ENCODE measurements at regions not wholly inside any gene's neighbourhood (a gene's known extent, or its start where the extent isn't known, plus 50 kb on each side); places are given as distances from the start of the nearest gene placed in this dataset.

DNA sequence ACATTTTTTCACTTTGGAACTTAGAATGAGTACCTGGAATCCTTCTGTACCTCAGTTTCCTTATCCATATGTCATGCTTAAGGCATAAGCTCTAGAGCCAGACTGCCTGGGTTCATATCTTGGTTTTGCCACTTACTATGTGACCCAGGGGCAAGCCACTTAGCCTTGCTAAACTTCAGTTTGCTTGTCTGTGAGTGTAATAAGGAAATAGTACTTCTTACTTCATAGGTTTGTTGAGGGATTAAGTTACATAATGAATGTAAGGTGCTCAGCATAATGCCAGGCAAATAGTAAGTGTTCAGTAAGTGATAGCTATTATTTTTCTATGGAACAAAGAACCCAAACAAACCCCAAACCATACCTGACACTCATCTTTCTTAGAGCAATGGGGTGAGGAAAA is 225.1 kb downstream of the BCAT1 start:
- DNase-seq (ENCODE audit: low spot score), result no peak

DNA sequence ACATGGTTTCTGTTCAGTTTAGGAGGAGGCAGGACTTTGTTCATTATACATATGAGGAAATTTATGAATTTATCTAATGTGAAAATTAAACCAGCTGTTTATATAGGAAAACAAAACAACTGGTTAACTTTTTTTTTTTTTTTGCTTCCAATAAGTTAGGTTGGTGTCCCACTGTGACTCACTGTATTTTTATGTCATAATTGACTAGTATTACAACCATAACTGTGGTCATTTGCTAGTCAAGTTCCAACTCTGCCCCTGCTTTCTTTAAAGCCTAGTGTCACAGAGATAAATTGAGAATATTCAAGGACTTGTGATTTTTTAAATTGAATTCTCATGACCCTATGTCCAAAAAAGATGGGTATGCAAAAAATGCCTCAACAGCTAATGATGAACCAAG is 227.7 kb downstream of the BCAT1 start:
- DNase-seq (ENCODE audit: low spot score), result no peak

DNA sequence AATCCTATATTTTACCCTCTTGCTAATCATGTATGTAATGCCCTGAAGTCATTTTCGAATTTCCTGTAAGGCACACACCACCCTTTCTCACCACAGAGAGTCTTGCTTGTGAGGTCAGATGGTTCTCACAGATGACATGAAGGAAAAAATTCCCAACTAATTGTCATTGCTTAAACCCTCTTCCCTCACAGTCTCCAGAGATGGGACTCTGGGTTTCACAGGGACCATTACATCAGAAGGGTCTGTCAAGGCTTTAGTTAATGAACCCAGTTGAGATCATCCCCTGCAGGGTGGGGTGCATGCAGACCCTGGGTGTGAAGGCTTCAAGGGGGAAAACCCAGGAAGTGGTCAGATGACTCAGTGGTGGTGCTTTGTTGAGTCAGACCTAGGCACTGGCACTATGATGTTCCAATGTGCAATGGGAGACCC is 229.6 kb downstream of the BCAT1 start:
- no peak for DNase-seq (ENCODE audit: low spot score)

DNA sequence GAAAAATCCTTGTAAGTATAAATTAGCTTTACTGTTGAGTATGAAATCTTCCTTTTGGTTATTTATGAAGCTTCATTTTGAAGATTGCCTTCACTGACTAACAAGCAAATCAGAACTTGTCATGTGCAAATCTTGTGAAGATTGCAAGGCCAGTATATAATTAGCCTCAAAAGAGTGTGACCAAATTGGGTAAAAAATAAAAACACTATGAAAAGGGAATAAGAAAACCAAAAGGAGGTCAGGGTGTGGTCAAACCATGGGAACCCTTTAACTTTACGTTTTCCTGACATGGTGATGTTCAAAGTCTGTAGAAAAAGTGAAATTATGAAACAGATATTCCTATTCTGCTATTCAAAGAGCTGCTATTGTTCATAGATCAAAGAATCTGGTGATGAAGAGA is 230.3 kb downstream of the BCAT1 start:
- no peak for DNase-seq (ENCODE audit: low spot score)

DNA sequence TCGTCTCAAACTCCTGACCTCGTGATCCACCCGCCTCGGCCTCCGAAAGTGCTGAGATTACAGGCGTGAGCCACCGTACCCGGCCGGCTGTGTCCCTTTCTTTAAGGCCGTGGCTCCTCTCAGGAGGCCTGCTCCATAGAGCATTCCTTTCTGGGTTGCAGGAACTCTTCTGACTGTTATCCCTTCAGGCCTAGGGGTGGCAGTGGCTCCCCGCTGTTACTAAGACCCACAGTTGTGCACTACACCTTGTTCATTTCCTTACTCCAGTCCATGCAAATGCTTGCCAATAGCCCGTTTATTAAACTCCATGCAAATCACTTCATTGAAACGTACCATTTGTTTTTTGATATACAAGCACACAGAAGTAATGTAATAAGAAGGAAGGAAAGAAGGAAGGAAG is 234.7 kb downstream of the BCAT1 start:
- DNase-seq (ENCODE audit: low spot score), result no peak

DNA sequence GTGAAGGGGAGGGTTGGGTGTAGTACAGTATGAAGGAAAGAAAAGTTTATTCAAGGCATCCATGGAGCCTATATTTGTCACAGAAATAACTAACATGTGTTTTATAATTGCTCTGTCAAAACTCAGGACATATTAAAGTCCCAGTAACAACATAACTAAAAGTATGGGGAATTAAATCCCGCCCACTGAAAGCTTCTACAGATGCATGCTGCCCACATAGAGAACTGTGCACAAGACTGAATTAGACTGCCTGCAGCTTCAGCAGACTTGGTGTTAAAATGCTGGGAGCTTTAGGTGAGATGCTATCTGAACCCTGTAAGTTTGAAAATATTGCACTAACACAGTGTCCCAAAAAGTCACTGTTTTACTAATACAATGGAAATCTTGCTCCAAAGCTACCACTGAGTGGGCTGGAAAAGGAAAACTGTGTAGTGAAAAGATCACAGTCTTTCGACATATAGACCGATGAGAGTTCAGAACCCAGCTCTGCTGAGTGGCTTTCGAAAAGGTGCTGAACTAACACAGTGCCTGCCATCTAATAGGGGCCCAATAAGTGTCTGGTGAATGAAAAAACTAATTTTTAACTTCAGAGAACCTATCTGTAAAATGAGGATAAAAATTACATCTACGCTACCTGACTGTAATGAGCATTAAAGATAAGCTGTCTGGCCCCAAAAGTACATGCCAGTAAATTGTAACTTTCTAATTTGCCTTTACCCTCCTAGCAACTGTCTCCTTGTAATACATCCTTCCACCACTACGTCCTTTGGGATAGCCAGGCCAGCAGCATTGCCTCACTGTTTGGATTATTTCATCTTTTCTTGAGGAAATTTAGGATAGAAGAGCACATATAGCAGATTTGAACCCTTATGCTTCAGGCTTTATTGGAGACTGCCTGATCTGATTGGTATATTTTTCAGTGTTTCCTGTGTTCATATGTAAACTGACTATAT is 237.6 kb downstream of the BCAT1 start:
- peak; percentile 60 for DNase-seq (ENCODE audit: low spot score)

DNA sequence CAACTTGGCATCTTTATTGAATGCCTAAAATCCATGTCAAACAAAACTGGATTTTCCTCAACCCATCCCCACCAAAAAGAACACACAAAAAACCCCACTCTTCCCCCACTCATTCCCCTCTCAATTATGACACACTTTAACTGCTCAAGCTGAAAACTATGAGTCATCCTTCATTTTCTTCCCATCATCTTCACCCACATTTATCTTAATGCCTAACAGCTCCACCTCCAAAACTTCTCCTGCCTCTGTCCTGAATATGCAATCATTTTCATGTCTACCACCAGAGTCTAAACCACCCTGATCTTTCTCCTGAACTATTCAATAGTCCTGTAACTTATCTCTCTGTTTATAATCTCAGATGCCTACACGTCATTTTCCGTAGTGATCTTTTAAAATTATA is 239.7 kb downstream of the BCAT1 start:
- DNase-seq (ENCODE audit: low spot score), result peak; percentile 57

DNA sequence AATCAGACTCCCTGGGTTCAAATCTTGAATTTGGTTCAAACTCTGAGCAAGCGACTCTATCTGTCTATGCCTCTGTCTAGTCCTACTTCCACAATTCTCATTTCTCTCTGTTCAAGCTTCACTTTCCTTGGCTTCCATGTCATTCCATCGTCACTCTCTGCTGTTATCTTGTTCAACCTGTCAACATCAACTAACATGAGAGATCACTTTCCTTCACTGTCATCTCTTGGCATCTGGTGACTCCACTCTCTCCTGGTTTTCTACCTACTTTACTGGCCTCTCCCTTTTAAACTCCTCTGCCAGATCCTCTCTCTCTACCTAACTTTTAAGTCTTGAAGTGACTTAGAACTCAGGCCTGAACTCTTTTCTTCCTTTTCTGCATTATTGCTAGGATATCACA is 240.2 kb downstream of the BCAT1 start:
- DNase-seq (ENCODE audit: low spot score), result no peak

DNA sequence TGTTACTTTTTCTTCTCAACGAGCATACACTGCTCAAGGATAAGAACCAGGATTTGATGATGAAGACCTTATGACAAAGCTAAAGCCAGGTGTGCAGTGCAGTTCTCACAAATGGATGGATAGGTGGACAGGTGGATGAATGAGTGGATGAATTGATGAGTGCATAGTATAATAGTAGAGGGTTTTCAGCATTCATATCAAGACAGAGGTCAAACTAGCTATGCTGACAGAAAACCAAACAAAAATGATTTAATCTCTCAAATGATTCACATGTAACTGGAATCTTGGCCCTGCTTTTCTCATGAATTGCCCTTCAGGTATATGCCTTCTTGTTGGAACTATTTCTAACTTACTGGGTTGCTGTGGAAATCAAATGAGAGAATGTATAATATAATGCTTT is 240.9 kb downstream of the BCAT1 start:
- DNase-seq (ENCODE audit: low spot score), result no peak

DNA sequence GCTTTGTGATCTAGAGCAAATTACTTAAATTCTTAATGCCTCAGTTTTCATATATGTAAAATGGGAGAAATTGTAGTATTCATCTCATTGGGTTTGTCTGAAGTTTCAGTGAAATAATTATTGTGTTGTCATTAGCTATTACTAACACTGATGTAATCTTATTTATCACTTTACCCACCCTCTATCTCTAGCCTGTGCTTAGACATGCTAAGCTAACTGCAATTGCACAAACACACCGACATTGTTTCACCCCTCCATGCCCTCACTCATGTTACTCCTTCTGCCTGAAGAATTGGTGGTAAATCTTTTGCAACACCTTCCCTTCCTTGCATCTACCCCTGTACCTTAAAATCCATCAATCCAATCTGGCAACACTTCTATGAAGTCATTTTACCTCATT is 241.6 kb downstream of the BCAT1 start:
- DNase-seq (ENCODE audit: low spot score), result no peak

DNA sequence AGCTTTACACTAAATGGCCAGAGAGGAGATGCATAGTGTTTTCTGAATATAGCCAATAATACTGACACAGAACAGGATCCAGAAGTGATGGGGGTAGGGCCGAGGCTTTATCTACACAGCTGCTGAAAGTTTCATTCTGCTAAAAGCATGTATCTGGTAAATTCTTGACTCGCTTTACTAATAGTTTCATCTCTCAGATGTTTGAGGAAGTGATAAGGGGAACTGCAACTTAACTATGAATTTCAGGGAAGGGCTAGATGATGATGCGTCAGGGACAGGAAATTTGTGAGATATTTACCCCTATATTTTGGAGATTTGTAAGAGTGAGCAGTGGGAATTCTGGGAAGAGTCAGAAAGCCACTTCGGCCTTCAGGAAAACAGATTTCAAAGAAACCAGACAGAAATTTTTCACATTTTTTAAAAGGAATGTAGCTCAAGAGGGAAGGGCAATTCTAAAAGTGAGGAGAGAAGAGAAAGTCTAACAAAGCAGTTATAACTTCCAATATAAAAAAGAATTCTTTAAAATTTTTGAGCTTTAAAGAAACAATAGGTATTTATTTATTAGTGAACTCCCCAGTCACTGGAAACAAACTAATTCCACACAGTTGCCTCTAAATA is 243.1 kb downstream of the BCAT1 start:
- DNase-seq (ENCODE audit: low spot score), result no peak

DNA sequence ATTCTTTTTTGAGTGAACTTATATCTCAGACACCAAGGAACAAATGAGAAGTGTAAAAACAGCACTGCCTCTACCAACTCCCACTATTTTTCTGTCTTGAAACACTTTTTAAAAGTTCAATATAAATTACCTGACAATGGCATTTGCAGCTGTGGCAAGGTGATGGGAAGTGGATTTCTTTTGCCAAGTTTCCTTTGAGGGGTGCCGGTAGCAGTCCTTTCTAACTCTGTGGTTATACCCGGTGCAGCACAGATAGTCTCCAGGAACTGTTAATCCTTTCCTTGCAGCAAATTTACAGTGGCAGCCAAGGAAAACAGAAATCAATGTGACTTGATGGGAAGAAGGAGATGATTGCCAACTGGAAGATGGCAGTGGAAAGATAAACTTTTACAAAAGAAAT is 243.7 kb downstream of the BCAT1 start:
- DNase-seq (ENCODE audit: low spot score), result no peak

DNA sequence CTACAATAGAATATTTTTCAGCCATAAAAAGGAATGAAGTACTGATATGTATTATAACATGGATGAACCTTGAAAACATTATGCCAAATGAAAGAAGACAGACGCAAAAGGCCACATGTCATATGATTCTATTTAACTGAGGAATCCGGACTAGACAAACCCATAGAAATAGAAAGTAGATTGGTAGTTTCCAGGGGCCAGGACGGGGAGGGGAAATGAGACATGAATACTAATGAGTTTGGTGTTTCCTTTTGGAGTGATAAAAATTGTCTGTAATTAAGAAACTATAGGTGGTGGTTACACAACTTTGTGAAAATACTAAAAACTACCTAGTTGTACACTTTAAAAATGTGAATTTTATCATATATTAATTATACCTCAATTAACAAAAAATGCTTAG is 247.6 kb downstream of the BCAT1 start:
- no peak for DNase-seq (ENCODE audit: low spot score)

DNA sequence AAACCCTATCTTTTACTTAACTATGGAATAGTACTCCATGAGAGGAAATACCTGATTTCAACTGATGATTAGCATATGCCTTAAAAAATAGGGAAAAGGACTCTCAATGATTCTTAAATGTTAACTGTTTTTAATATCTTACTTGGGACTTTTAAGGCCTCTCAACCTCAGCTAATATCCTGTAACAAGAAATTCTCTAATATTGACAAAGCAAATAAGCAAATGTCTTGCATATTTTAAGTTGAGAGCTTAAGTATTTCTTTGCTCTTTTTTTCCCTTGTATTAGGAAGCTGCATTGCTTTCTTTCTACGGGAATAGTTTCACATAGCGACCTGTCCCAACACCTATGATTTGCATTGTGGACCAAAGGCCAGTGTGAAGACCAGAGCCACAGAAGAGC is 249.9 kb downstream of the BCAT1 start:
- no peak for DNase-seq (ENCODE audit: low spot score)

DNA sequence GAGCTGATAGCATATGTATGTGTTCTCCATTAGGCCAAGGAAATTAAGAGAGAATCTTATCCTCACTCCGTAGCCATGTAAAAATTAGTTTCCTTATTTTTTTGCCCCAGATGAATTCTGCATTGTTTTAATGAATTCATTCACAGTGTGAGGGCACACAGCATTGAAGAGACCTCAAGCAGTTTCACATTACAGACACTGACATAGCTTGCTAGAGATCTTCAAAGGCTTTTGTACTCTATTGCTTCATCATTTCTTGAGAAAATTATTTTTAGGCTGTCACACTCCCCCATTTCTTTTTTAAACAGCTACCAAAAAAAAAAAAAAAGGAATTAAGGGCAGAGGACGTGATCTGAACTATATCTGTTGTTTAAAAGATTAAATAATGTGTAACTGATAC is 251.1 kb downstream of the BCAT1 start:
- no peak for DNase-seq (ENCODE audit: low spot score)

DNA sequence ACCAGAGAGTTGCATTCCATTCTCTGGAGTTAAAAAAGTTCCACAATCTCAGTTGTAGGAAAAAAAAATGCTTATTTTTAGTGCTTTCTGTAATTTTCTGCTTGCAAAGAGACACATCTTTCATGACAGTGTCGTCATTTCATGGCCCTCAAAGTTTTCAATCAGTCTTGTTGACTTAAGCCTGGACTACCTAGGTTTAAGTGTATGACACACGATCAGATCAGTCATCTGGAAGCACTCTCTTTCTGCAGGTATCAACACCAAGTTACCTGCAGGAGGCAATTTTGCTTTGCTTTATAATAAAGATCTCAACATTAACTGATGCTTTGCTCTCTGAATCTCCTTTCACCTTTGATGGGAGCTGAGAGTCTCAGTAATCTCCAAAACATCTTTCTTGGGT is 251.6 kb downstream of the BCAT1 start:
- DNase-seq (ENCODE audit: low spot score), result no peak

DNA sequence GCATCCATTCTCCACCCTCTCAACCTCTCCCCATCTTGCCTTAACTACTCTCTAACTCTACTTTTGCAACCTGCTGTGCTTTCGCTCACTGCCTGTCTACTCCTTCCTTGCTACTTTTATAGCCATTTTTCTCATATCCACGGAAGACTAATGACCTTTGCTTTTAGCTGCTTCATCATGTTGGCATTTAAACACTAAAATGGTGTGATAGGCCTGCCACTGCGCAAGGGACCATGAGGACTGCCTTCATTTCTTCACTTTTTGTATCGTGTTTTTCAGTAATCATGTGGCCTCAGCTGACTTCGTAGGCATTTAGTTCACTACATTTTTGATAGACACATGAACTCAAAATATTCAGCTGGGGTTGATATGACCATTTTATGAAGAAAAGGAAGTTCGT is 252.1 kb downstream of the BCAT1 start:
- DNase-seq (ENCODE audit: low spot score), result no peak

DNA sequence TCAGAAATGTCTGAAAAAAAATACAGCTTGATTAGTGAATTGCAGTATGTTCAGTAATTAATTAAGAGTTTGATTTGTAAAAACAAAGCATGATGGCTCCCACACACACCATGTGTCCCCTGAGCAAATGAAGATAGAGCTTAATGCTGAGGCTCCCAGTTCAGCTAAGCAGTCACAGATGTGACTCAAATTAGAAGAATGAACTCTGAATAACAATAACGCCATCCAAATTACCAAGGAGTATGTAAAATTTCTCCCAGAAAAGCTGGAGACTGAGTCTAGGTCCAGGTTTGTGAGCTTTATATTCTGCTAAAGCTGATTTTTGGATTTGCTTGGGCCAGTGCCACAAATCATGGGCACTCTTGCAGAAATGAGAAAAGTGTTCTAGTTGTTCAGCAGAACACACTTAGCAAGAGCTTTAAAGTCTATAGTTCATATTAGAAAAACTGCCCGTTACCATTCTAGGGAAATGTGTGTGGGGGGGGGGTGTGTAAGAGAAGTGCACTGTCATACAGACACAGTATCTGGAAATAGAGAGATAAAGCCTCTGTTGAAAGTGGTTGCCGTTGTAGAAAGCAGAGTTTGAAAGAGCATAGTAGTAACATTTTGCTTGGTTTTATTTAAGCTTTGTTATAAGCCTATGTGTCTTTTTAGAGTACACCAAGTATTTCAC is 253.1 kb downstream of the BCAT1 start:
- no peak for DNase-seq (ENCODE audit: low spot score)

DNA sequence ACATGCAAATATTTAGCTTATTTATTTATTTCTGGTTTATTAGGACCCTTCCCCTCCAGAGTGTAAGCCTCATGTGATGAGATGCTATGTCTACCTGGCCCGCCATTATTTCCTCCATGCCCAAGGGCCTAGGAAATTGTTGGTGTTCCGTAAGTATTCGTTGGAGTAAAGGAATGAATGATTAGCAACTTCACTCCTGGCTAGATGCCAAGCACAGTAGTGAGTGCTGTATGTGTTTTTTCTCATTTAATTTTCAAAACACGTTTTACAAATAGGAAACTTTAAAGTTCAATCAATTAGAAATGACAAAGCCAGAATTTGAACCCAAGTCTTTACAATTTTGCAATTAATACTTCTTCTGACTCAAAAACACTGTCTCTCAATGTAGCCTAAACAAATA is 253.8 kb downstream of the BCAT1 start:
- DNase-seq (ENCODE audit: low spot score), result no peak

DNA sequence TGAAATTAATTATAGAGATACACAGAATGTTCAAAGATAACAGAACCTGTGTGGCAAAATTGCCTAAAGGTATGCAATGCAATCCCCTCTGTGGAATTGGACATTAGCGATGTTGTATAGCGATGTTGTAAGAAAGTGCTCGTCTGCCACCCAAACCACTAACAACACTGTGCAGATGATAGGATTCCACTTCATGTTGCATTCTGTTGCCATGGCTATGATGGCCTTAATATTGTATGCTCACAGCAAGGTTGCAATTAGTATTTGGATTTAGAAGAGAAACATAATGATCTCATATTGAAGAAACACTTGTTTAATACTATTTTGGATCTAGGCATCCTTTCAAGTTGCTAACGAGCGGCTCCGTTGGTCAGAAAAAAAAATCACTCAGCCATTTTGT is 260.3 kb downstream of the BCAT1 start:
- DNase-seq (ENCODE audit: low spot score), result no peak

DNA sequence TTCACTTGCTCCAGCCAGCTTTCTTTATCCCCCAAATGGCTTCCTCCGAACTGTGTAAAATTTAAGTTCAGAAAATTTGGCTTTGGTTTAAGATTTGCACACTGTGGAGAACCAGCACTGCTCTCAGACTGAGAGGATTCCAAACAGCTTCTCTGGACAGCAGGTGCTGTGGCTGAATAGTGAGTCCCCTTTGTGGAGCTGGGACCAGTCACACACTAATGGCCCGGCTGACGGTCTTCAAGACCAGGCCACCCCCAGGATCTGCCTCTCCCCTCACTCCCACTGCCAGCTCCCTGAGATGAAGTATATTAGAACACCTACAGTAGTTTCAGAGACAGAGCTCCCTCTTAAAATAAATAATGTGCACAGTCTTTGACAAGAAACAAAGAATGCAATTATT is 267.3 kb downstream of the BCAT1 start:
- DNase-seq (ENCODE audit: low spot score), result no peak

DNA sequence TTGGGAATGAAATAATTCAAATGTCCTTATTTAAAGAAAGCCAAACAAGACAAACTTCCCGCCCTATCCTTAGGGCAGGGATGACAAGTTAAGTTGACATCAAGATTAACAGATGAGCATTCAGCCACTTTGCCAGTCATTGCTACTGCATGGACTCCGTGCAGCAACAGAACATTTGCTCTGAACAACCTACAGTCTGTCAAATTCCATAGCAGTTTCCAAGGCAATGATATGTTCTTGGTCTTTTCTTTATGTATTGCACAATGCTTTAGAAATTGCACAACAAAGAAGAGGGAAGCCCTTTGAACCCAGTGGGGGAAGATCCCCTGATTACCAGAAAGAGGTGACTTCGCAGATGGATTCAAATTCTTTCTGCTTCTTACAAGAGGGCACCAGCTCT is 269.8 kb downstream of the BCAT1 start:
- DNase-seq (ENCODE audit: low spot score), result no peak

DNA sequence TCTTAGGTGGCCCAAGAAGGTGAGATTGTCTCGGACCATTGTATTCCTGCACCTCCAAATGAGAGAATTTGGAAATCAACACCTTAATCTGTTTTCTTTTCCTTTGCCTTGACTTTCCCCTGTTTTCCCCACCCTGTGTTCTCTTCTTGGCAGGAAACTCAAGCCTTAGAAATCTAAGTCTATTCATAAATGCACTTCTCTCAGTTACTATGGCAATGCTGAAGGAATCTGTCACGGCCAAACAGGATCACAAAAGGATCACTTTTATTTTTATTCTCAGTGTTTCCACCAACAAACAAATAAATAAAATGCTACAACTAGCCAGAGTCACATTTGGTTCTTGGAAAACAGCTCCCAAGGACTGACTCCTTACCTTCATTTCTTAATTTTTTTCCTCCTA is 270.5 kb downstream of the BCAT1 start:
- no peak for DNase-seq (ENCODE audit: low spot score)

Measured in putamen (tissue), 1 donor.